ENCODE measurements at regions not wholly inside any gene's neighbourhood (a gene's known extent, or its start where the extent isn't known, plus 50 kb on each side); places are given as distances from the start of the nearest gene placed in this dataset.

DNA sequence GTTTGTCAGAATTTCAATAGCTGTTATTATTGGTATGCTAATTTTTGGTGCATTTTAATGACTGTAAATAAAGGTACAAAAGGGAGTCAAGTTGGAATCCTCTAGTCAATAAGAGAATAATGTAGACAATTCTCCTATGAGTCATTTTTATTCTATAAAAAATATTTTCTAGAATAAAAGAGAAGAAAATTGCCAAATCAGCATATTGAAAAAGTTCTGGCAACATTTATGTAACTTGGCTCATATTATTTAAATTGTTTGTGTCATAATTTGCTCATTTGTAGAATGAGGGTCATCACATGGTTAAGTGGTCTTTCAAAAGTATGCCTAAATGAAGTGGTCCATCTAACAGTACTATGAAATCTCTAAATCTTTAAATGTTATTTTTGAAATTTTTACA is 1719.8 kb upstream of the WWC1 start:
- no peak overlapping the region for H3K4me3 ChIP-seq (ENCODE audit: low read length)
- DNase-seq (ENCODE audit: low read depth), result no peak
- TF ChIP-seq, protein P1, sequence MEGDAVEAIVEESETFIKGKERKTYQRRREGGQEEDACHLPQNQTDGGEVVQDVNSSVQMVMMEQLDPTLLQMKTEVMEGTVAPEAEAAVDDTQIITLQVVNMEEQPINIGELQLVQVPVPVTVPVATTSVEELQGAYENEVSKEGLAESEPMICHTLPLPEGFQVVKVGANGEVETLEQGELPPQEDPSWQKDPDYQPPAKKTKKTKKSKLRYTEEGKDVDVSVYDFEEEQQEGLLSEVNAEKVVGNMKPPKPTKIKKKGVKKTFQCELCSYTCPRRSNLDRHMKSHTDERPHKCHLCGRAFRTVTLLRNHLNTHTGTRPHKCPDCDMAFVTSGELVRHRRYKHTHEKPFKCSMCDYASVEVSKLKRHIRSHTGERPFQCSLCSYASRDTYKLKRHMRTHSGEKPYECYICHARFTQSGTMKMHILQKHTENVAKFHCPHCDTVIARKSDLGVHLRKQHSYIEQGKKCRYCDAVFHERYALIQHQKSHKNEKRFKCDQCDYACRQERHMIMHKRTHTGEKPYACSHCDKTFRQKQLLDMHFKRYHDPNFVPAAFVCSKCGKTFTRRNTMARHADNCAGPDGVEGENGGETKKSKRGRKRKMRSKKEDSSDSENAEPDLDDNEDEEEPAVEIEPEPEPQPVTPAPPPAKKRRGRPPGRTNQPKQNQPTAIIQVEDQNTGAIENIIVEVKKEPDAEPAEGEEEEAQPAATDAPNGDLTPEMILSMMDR (conservative IDR thresholded peaks at IDR 0.05; ENCODE audit: low read depth, low read length), result no peak

GRCh38 chr5:166576323-166576722 is 1715.1 kb upstream of the WWC1 start:
- no peak overlapping the region for H3K4me3 ChIP-seq (ENCODE audit: low read length)
- TF ChIP-seq, protein P1 (conservative IDR thresholded peaks at IDR 0.05; ENCODE audit: low read depth, low read length), result no peak
- no peak for DNase-seq (ENCODE audit: low read depth)

- no peak overlapping the region for H3K4me3 ChIP-seq (ENCODE audit: low read length)
- TF ChIP-seq, protein P1 (conservative IDR thresholded peaks at IDR 0.05; ENCODE audit: low read depth, low read length), result no peak
- peak; percentile 85 for DNase-seq (ENCODE audit: low read depth)
These were observed 1709.6 kb upstream of the WWC1 start for GRCh38 chr5:166581826-166582225.

- no peak for DNase-seq (ENCODE audit: low read depth)
- no peak overlapping the region for H3K4me3 ChIP-seq (ENCODE audit: low read length)
- TF ChIP-seq, protein P1 (conservative IDR thresholded peaks at IDR 0.05; ENCODE audit: low read depth, low read length), result no peak
These were observed 1709.0 kb upstream of the WWC1 start for GRCh38 chr5:166582416-166582815.

GRCh38 chr5:166594567-166594966 is 1696.9 kb upstream of the WWC1 start:
- TF ChIP-seq, protein P1 (conservative IDR thresholded peaks at IDR 0.05; ENCODE audit: low read depth, low read length), result no peak
- no peak for DNase-seq (ENCODE audit: low read depth)

GRCh38 chr5:166595274-166595951 is 1696.0 kb upstream of the WWC1 start:
- TF ChIP-seq, protein P1 (conservative IDR thresholded peaks at IDR 0.05; ENCODE audit: low read depth, low read length), result no peak
- H3K4me3 ChIP-seq (ENCODE audit: low read length), result no peak overlapping the region
- no peak for DNase-seq (ENCODE audit: low read depth)

More at GRCh38 chr5:166594567-166594966, 1696.9 kb upstream of the WWC1 start:
- H3K4me3 ChIP-seq (ENCODE audit: low read length), result no peak overlapping the region

GRCh38 chr5:166596043-166596442 is 1695.4 kb upstream of the WWC1 start:
- no peak overlapping the region for H3K4me3 ChIP-seq (ENCODE audit: low read length)
- no peak for DNase-seq (ENCODE audit: low read depth)
- TF ChIP-seq, protein P1 (conservative IDR thresholded peaks at IDR 0.05; ENCODE audit: low read depth, low read length), result no peak
